HG02938 (cell line): ENCODE measurements at regions not wholly inside any gene's neighbourhood (a gene's known extent, or its start where the extent isn't known, plus 50 kb on each side); places are given as distances from the start of the nearest gene placed in this dataset.

ENCODE experiments used
- ATAC-seq: cut with Tn5 transposase; IDR thresholded peaks from one replicate; pipeline ENCODE4 v1.9.1; 2021; ENCODE audit warnings: mild to moderate bottlenecking, moderate library complexity; ENCODE audit not compliant: unreplicated experiment

GRCh38 chr2:13576406-13577036, 859.8 kb downstream of the TRIB2 start:
- no peak for ATAC-seq

- no peak for ATAC-seq
Measured at GRCh38 chr2:13578547-13578946, 861.8 kb downstream of the TRIB2 start.

- ATAC-seq, result no peak
Measured at GRCh38 chr2:13581471-13581870, 864.7 kb downstream of the TRIB2 start.

GRCh38 chr2:13583609-13584008, 866.9 kb downstream of the TRIB2 start:
- ATAC-seq, result no peak

- no peak for ATAC-seq
Measured at GRCh38 chr2:13584020-13584419, 867.3 kb downstream of the TRIB2 start.

- ATAC-seq, result no peak
Measured at GRCh38 chr2:13585732-13586131, 869.0 kb downstream of the TRIB2 start.

GRCh38 chr2:13596233-13596632, 879.5 kb downstream of the TRIB2 start:
- ATAC-seq, result no peak

- ATAC-seq, result no peak
Measured at GRCh38 chr2:13597176-13597575, 880.4 kb downstream of the TRIB2 start.

- no peak for ATAC-seq
Measured at GRCh38 chr2:13601506-13601905, 884.8 kb downstream of the TRIB2 start.

GRCh38 chr2:13604951-13605661, 888.4 kb downstream of the TRIB2 start:
- ATAC-seq, result no peak

- ATAC-seq, result peak; percentile 63
Measured at GRCh38 chr2:13607139-13607538, 890.4 kb downstream of the TRIB2 start.

GRCh38 chr2:13611939-13612338, 895.2 kb downstream of the TRIB2 start:
- no peak for ATAC-seq

GRCh38 chr2:13616059-13616458, 899.3 kb downstream of the TRIB2 start:
- no peak for ATAC-seq

GRCh38 chr2:13616616-13617015, 899.9 kb downstream of the TRIB2 start:
- no peak for ATAC-seq

- no peak for ATAC-seq
Measured at GRCh38 chr2:13628122-13628521, 911.4 kb downstream of the TRIB2 start.

- no peak for ATAC-seq
Measured at GRCh38 chr2:13638181-13638580, 921.4 kb downstream of the TRIB2 start.

- ATAC-seq, result no peak
Measured at GRCh38 chr2:13649918-13650317, 933.2 kb downstream of the TRIB2 start.

- no peak for ATAC-seq
Measured at GRCh38 chr2:13650586-13651180, 933.9 kb downstream of the TRIB2 start.

- peak; percentile 86 for ATAC-seq
Measured at GRCh38 chr2:13651684-13652131, 935.0 kb downstream of the TRIB2 start.

- ATAC-seq, result no peak
Measured at GRCh38 chr2:13652531-13653313, 936.0 kb downstream of the TRIB2 start.

GRCh38 chr2:13654416-13654815, 937.7 kb downstream of the TRIB2 start:
- no peak for ATAC-seq
